ENCODE measurements at regions not wholly inside any gene's neighbourhood (a gene's known extent, or its start where the extent isn't known, plus 50 kb on each side); places are given as distances from the start of the nearest gene placed in this dataset.

GRCh38 chr6:115733426-115733825, 327.3 kb downstream of the FRK start:
- ChIA-PET SMC1A (ENCODE audit: uncharacterized antibody, unreplicated experiment) (interaction anchor here (1.1 to 1.5 kb wide), 2 partner anchors 17 to 40 kb away, joined by 3 read pairs; no protein-coding TSS in a partner anchor), RAD21 (ENCODE audit: unreplicated experiment) (interaction anchor here (1.2 kb wide), 1 partner anchor 21 kb away, joined by 3 read pairs; no protein-coding TSS in a partner anchor), CTCF (no interaction called here), POLR2A (no interaction called here)
- H2AFZ ChIP-seq (ENCODE audit: control insufficient read depth, low read depth, low read length) = no peak overlapping the region
- H4K20me1 ChIP-seq (ENCODE audit: control insufficient read depth, insufficient read depth) = no peaks in the 10 kb centered on the region
- FAIRE-seq (no peak), DNase-seq (ENCODE audit: low read depth, low spot score) (no peak), ATAC-seq (no peak)
- no peaks in the 10 kb centered on the region for H3K36me3 ChIP-seq (ENCODE audit: control insufficient read depth in 2 of 2, insufficient read depth in 2 of 2, low read length in 1 of 2)
- H3K4me1 ChIP-seq (ENCODE audit: control insufficient read depth, insufficient read depth, low read length) = no peaks in the 10 kb centered on the region
- no peaks in the 10 kb centered on the region for H3K27me3 ChIP-seq (replicated peaks in 1 of 2; ENCODE audit: control insufficient read depth in 2 of 2, insufficient read depth in 2 of 2, low read length in 1 of 2)
- in situ Hi-C loops (cut with MboI) (no loop called here), intact Hi-C loops (cut with micrococcal nuclease; ENCODE audit: unreplicated experiment) (no loop called here)
- H3K9ac ChIP-seq (ENCODE audit: control insufficient read depth, insufficient read depth, low read length) = no peak overlapping the region
- no peak overlapping the region for H3K4me2 ChIP-seq (ENCODE audit: control insufficient read depth, insufficient read depth)
- TF ChIP-seq GATAD2B (conservative IDR thresholded peaks at IDR 0.05; ENCODE audit: low read depth) (no peak), RBBP5 (conservative IDR thresholded peaks at IDR 0.05) (no peak), YY1 (IDR thresholded peaks at IDR 0.05; ENCODE audit: low read depth, low read length) (no peak), NBN (IDR thresholded peaks at IDR 0.05) (no peak), PAX8 (IDR thresholded peaks at IDR 0.05) (no peak), BCL11A (IDR thresholded peaks at IDR 0.05; ENCODE audit: low read depth, low read length) (no peak), IKZF2 (IDR thresholded peaks at IDR 0.05) (no peak)
- H3K27ac ChIP-seq (ENCODE audit: control insufficient read depth, insufficient read depth) = no peak overlapping the region
- no peaks in the 10 kb centered on the region for H3K79me2 ChIP-seq (ENCODE audit: control insufficient read depth, insufficient read depth, low read length)
- no TSS peak for BruUV-seq (replicated peaks)
- H3K4me3 ChIP-seq = no peak overlapping the region
- no peaks in the 10 kb centered on the region for H3K9me3 ChIP-seq (replicated peaks; ENCODE audit: control insufficient read depth, insufficient read depth, low read length)

DNA sequence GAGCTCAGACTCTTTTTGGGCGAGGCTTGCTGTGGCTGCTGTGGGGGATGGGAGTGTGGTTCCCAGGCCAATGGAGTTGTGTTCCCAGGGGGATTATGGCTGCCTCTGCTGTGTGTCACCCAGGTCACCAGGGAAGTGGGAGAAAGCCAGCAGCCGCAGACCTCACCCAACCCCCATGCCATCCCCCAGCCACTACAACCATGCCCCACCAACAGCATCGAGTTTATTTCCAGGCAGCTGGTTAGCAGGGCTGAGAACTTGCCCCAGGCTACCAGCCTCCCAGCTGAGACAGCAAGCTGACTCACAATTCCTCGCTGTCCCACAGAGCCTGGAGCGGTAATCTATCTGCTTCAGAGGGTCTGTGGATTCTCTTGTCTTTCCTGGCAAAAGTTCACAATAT, 331.7 kb downstream of the FRK start:
- no peak for FAIRE-seq
- CTCF ChIA-PET = no interaction called here

More for the DNA sequence above, 331.7 kb downstream of the FRK start:
- TF ChIP-seq CBX5 (IDR thresholded peaks at IDR 0.05; ENCODE audit: low read depth) (no peak), SMC3 (IDR thresholded peaks at IDR 0.05; ENCODE audit: borderline replicate concordance, low read length) (no peak), STAT1 (conservative IDR thresholded peaks at IDR 0.05) (no peak), MTA3 (IDR thresholded peaks at IDR 0.05; ENCODE audit: borderline replicate concordance, low read length) (no peak), SMARCA5 (IDR thresholded peaks at IDR 0.05) (no peak), ZBED1 (IDR thresholded peaks at IDR 0.05; ENCODE audit: borderline replicate concordance) (no peak), STAT3 (IDR thresholded peaks at IDR 0.05; ENCODE audit: low read depth, low read length) (no peak), RAD21 (IDR thresholded peaks at IDR 0.05; ENCODE audit: insufficient read depth, low read depth, low read length) (no peak), ZNF207 (IDR thresholded peaks at IDR 0.05; ENCODE audit: borderline replicate concordance) (no peak)
- ChIA-PET POLR2A (no interaction called here), RAD21 (ENCODE audit: unreplicated experiment) (no interaction called here), SMC1A (ENCODE audit: uncharacterized antibody, unreplicated experiment) (no interaction called here)
- in situ Hi-C loops (cut with MboI) = no loop called here
- Histone ChIP-seq H3K9me3 (replicated peaks; ENCODE audit: control insufficient read depth, insufficient read depth, low read length) (no peaks in the 10 kb centered on the region), H4K20me1 (ENCODE audit: control insufficient read depth, insufficient read depth) (no peaks in the 10 kb centered on the region), H2AFZ (ENCODE audit: control insufficient read depth, low read depth, low read length) (no peak overlapping the region), H3K4me2 (ENCODE audit: control insufficient read depth, insufficient read depth) (no peak overlapping the region), H3K79me2 (ENCODE audit: control insufficient read depth, insufficient read depth, low read length) (no peaks in the 10 kb centered on the region), H3K27me3 (replicated peaks in 1 of 2; ENCODE audit: control insufficient read depth in 2 of 2, insufficient read depth in 2 of 2, low read length in 1 of 2) (no peaks in the 10 kb centered on the region; a peak in 1 of 4 replicates), H3K9ac (ENCODE audit: control insufficient read depth, insufficient read depth, low read length) (no peak overlapping the region), H3K27ac (ENCODE audit: control insufficient read depth, insufficient read depth) (no peak overlapping the region), H3K4me3 (no peak overlapping the region), H3K4me1 (ENCODE audit: control insufficient read depth, insufficient read depth, low read length) (no peaks in the 10 kb centered on the region), H3K36me3 (ENCODE audit: control insufficient read depth in 2 of 2, insufficient read depth in 2 of 2, low read length in 1 of 2) (no peaks in the 10 kb centered on the region)
- DNase-seq (ENCODE audit: low read depth, low spot score) (no peak), ATAC-seq (no peak)
- WGBS (ENCODE audit: insufficient coverage, insufficient replicate concordance, low lambda C conversion rate, missing lambda C conversion rate) = 20% methylated on average over 4 of the region's 5 CpGs
- no TSS peak for BruUV-seq (replicated peaks)
- intact Hi-C loops (cut with micrococcal nuclease; ENCODE audit: unreplicated experiment) = no loop called here
